Smooth muscle cell (in vitro differentiated cells): ENCODE measurements at regions not wholly inside any gene's neighbourhood (a gene's known extent, or its start where the extent isn't known, plus 50 kb on each side); places are given as distances from the start of the nearest gene placed in this dataset.
"Not testable (repeated sequence)": the region's sequence is repeated elsewhere in the genome, so short reads cannot be mapped to it uniquely, and the experiment has no call there.

Experiments
- DNase-seq: peaks from one replicate; lab custom pipeline; 2025; ENCODE audit not compliant: unreplicated experiment; lab: John Stamatoyannopoulos, UW
- H2AFZ ChIP-seq: fragments of 200-600 bp; sonication (generic); 2 replicates; pipeline ENCODE4 v1.6.0; 2016; ENCODE audit warnings: antibody characterized with exemption, low read depth, mild to moderate bottlenecking
- H3F3A ChIP-seq: fragments of 200-600 bp; sonication (generic); 2 replicates; pipeline ENCODE4 v1.6.0; 2017; ENCODE audit warnings: antibody characterized with exemption, low read depth
- H3K27ac ChIP-seq: fragments of 200-600 bp; sonication (generic); 2 replicates; pipeline ENCODE4 v1.5.1; 2016; ENCODE audit warnings: low read depth, mild to moderate bottlenecking
- H3K27me3 ChIP-seq: fragments of 200-600 bp; sonication (generic); 2 replicates; pipeline ENCODE4 v1.6.1; 2016; ENCODE audit warnings: low read depth, mild to moderate bottlenecking
- H3K36me3 ChIP-seq: fragments of 200-600 bp; sonication (generic); 2 replicates; pipeline ENCODE4 v1.5.1; 2016; ENCODE audit warnings: low read depth
- H3K4me1 ChIP-seq: fragments of 200-600 bp; sonication (generic); 2 replicates; pipeline ENCODE4 v1.5.1; 2016; ENCODE audit warnings: low read depth
- H3K4me2 ChIP-seq: fragments of 200-600 bp; sonication (generic); 2 replicates; pipeline ENCODE4 v1.6.0; 2016; ENCODE audit warnings: mild to moderate bottlenecking
- H3K4me3 ChIP-seq: fragments of 200-600 bp; sonication (generic); 2 replicates; pipeline ENCODE4 v1.5.1; 2016; ENCODE audit warnings: mild to moderate bottlenecking
- H3K79me2 ChIP-seq: fragments of 200-600 bp; sonication (generic); 2 replicates; pipeline ENCODE4 v1.6.0; 2016; ENCODE audit warnings: low read depth, mild to moderate bottlenecking
- H3K9ac ChIP-seq: fragments of 200-600 bp; sonication (generic); 2 replicates; pipeline ENCODE4 v1.6.0; 2016; ENCODE audit warnings: low read depth
- H3K9me3 ChIP-seq: fragments of 200-600 bp; sonication (generic); replicated peaks from 2 replicates; pipeline ENCODE4 v1.5.1; 2016; ENCODE audit warnings: low read depth
- H4K20me1 ChIP-seq: fragments of 200-600 bp; sonication (generic); 2 replicates; pipeline ENCODE4 v1.6.0; 2016; ENCODE audit warnings: low read depth
- WGBS: methylation state at CpG from one replicate; pipeline ENCODE4 v1.1.7; 2016; ENCODE audit warnings: low lambda C conversion rate; 5-methylcytosine and 5-hydroxymethylcytosine counted together
- TF ChIP-seq, protein P1 (sequence below): fragments of 200-600 bp; sonication (generic); IDR thresholded peaks from 2 replicates; pipeline ENCODE4 v1.5.1; 2017; ENCODE audit warnings: borderline replicate concordance, mild to moderate bottlenecking, antibody characterized with exemption; ENCODE audit not compliant: insufficient read depth, poor library complexity, severe bottlenecking

DNA sequence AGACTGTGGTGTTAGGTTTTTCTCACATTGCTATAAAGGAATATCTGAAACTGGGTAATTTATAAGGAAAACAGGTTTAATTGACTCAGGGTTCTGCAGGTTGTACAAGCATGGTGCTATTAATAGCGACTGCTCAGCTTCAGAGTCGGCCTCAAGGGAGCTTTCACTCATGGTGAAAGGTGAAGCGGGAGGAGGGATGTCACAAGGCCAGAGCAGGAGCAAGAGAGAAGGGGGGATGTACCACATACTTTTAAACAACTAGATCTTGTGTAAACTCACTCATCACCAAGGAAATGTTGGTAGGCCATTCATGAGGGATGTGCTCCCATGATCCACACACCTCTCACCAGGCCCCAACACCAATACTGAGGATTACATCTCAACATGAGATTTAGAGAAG, 313.2 kb downstream of the UBE2NL start:
- H3K4me2 ChIP-seq, H3K9ac ChIP-seq, H3K79me2 ChIP-seq, H3K36me3 ChIP-seq, H3F3A ChIP-seq, H3K4me1 ChIP-seq, H3K4me3 ChIP-seq, H3K9me3 ChIP-seq, H3K27ac ChIP-seq, H3K27me3 ChIP-seq, DNase-seq, H4K20me1 ChIP-seq, H2AFZ ChIP-seq: not testable (repeated sequence)
- 80% methylated on average over 3 of the region's 3 CpGs for WGBS

DNA sequence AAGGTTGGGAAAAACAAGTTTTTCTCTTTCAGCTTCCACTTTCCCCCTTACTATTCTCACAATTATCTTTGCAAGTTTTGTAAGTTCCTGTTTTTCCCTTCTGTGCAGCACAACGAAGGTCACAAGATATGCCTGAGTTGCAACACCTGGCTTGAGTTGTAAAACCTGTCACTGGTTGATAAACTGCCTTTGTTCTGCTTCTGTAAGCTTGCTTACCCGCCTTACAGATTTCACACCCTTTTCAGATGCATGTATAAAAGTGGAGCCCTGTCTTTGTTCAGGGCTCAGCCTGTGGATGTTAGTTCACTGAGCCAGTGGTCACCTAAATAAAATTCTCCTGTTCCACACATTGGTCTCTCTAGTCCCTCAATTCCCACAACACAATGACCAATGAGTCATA, 318.9 kb downstream of the UBE2NL start:
- not testable (repeated sequence) for H3F3A ChIP-seq, H2AFZ ChIP-seq, H3K9ac ChIP-seq, H3K4me1 ChIP-seq, H3K4me3 ChIP-seq, H3K9me3 ChIP-seq, H3K27me3 ChIP-seq, H4K20me1 ChIP-seq, H3K4me2 ChIP-seq, H3K36me3 ChIP-seq, H3K79me2 ChIP-seq, H3K27ac ChIP-seq, DNase-seq
- WGBS = no CpG with 5 or more reads among the region's 2 CpGs

DNA sequence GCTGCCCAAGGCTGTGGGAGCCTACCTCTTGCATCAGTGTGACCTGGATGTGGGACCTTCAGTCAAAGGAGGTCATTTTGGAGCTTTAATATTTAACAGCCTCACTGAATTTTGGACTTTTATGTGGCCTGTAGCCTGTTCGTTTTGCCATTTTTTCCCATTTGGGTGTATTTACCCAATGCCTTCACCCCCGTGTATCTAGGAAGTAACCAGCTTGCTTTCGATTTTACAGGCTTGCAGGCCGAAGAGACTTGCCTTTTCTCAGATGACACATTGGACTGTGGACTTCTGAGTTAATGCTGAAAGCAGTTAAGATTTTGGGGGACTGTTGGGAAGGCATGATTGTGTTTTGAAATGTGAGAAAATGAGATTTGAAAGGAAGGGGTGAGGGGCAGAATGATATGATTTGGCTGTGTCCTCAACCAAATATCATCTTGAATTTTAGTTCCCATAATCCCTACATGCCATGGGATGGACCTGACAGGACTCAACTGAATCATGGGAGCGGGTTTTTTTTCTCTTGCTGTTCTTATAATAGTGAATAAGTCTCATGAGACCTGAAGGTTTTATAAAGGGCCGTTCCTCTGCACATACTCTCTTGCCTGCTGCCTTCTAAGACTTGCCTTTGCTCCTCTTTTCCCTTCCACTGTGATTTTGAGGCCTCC, 324.6 kb downstream of the UBE2NL start:
- not testable (repeated sequence) for H3K9me3 ChIP-seq, H3K27ac ChIP-seq, H3K4me3 ChIP-seq, DNase-seq, H2AFZ ChIP-seq, H3K9ac ChIP-seq, H3K36me3 ChIP-seq, H3K4me1 ChIP-seq, H3F3A ChIP-seq, H3K79me2 ChIP-seq, H3K4me2 ChIP-seq, H3K27me3 ChIP-seq, H4K20me1 ChIP-seq
- WGBS = 67% methylated on average over 2 of the region's 6 CpGs

DNA sequence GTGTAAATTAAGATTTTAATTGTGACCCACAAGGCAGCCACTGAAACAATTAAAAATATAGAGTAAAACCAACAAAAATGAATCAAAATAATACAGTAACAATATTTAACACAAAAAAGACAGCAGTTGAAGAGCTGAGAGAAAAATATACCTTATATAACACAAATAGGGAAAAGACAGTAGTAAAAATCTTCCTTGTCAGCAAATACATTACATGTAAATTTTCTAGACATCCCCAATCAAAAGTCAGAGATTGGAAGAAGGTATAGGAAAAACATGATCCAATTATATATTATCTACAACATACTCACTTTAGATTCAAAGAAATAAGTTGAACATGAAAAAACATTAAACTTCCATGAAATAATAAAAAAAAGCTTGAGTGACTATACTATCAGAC, 330.8 kb downstream of the UBE2NL start:
- Histone ChIP-seq H3K4me1 (no peaks in the 10 kb centered on the region), H3K9me3 (no peaks in the 10 kb centered on the region), H3K9ac (no peak overlapping the region), H3K4me3 (no peak overlapping the region), H3K27me3 (no peaks in the 10 kb centered on the region), H2AFZ (no peak overlapping the region), H3F3A (no peaks in the 10 kb centered on the region), H3K27ac (no peak overlapping the region), H3K79me2 (no peaks in the 10 kb centered on the region), H3K36me3 (no peaks in the 10 kb centered on the region), H3K4me2 (no peak overlapping the region), H4K20me1 (no peaks in the 10 kb centered on the region)
- TF ChIP-seq, protein P1, sequence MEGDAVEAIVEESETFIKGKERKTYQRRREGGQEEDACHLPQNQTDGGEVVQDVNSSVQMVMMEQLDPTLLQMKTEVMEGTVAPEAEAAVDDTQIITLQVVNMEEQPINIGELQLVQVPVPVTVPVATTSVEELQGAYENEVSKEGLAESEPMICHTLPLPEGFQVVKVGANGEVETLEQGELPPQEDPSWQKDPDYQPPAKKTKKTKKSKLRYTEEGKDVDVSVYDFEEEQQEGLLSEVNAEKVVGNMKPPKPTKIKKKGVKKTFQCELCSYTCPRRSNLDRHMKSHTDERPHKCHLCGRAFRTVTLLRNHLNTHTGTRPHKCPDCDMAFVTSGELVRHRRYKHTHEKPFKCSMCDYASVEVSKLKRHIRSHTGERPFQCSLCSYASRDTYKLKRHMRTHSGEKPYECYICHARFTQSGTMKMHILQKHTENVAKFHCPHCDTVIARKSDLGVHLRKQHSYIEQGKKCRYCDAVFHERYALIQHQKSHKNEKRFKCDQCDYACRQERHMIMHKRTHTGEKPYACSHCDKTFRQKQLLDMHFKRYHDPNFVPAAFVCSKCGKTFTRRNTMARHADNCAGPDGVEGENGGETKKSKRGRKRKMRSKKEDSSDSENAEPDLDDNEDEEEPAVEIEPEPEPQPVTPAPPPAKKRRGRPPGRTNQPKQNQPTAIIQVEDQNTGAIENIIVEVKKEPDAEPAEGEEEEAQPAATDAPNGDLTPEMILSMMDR = no peak
- DNase-seq = no peak

DNA sequence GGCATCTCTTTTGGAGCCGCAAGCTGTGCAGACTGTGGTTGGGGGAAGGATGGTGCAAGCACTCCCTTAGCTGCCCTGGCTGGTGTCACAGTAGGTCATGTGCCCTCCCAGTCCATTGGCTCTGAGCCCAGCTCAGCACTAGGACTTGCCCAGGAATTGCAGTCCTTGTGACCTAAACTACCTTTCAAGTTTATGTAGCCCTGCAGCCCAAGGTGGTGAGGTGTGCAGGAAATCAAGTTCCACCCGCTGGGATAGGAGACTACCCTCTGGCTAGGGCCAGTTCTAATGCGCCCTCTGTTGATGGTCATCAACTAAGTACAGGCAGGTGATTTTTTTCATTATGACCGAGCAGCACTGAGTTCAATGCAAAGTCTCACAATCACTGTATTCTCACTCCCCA, 335.2 kb downstream of the UBE2NL start:
- no peak for DNase-seq
- Histone ChIP-seq H3K9me3 (no peaks in the 10 kb centered on the region), H3K4me3 (no peak overlapping the region), H3K27ac (no peak overlapping the region), H3F3A (no peaks in the 10 kb centered on the region), H4K20me1 (no peaks in the 10 kb centered on the region), H3K9ac (no peak overlapping the region), H3K36me3 (no peaks in the 10 kb centered on the region), H3K79me2 (no peaks in the 10 kb centered on the region), H3K4me1 (no peaks in the 10 kb centered on the region), H3K4me2 (no peak overlapping the region), H2AFZ (no peak overlapping the region), H3K27me3 (no peaks in the 10 kb centered on the region)
- TF ChIP-seq, protein P1 = no peak
- 39% methylated on average over 4 of the region's 4 CpGs for WGBS

DNA sequence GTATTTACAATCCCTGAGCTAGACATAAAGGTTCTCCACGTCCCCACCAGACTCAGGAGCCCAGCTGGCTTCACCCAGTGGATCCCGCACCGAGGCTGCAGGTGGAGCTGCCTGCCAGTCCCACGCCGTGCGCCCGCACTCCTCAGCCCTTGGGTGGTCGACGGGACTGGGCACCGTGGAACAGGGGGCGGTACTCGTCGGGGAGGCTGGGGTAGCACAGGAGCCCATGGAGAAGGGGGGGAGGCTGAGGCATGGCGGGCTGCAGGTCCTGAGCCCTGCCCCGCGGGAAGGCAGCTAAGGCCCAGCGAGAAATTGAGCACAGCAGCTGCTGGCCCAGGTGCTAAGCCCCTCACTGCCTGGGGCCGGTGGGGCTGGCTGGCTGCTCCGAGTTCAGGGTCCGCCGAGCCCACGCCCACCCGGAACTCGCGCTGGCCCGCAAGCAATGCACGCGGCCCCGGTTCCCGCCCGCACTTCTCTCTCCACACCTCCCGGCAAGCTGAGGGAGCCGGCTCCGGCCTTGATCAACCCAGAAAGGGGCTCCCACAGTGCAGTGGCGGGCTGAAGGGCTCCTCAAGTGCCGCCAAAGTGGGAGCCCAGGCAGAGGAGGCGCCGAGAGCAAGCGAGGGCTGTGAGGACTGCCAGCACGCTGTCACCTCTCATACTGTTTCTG, 347.4 kb downstream of the UBE2NL start:
- not testable (repeated sequence) for H3K79me2 ChIP-seq, H3K36me3 ChIP-seq, H2AFZ ChIP-seq, DNase-seq, H3K4me2 ChIP-seq, H3K4me1 ChIP-seq, H3K4me3 ChIP-seq, H3K9me3 ChIP-seq, H3K27ac ChIP-seq, H3F3A ChIP-seq, H4K20me1 ChIP-seq, H3K27me3 ChIP-seq, H3K9ac ChIP-seq
- WGBS = 90% methylated on average over 37 of the region's 40 CpGs
